ENCODE measurements at regions not wholly inside any gene's neighbourhood (a gene's known extent, or its start where the extent isn't known, plus 50 kb on each side); places are given as distances from the start of the nearest gene placed in this dataset.
"Not testable (repeated sequence)": the region's sequence is repeated elsewhere in the genome, so short reads cannot be mapped to it uniquely, and the experiment has no call there.

GRCh38 chr5:176018598-176018997 lies 50.5 kb upstream of the THOC3 start:
- CTCF ChIA-PET; H3K27me3 ChIP-seq (replicated peaks; ENCODE audit: insufficient read depth, low read depth, low read length, poor library complexity); H3K4me3 ChIP-seq (ENCODE audit: low read depth, low read length, poor library complexity, severe bottlenecking); DNase-seq (ENCODE audit: low spot score); intact Hi-C loops (cut with micrococcal nuclease; ENCODE audit: unreplicated experiment); H3K9me3 ChIP-seq (ENCODE audit: low read depth, low read length, poor library complexity, severe bottlenecking); H3K4me1 ChIP-seq (ENCODE audit: insufficient read depth, low read length, poor library complexity, severe bottlenecking); POLR2A ChIA-PET (ENCODE audit: low non-redundant PET); H3K36me3 ChIP-seq (ENCODE audit: insufficient read depth, low read length, poor library complexity, severe bottlenecking); BruUV-seq (replicated peaks); H3K27ac ChIP-seq (ENCODE audit: low read depth, low read length, poor library complexity, severe bottlenecking): not testable (repeated sequence)

GRCh38 chr5:176020852-176021251 lies 52.7 kb upstream of the THOC3 start:
- H3K4me3 ChIP-seq (ENCODE audit: low read depth, low read length, poor library complexity, severe bottlenecking); BruUV-seq (replicated peaks); CTCF ChIA-PET; H3K27ac ChIP-seq (ENCODE audit: low read depth, low read length, poor library complexity, severe bottlenecking); intact Hi-C loops (cut with micrococcal nuclease; ENCODE audit: unreplicated experiment); H3K4me1 ChIP-seq (ENCODE audit: insufficient read depth, low read length, poor library complexity, severe bottlenecking); H3K36me3 ChIP-seq (ENCODE audit: insufficient read depth, low read length, poor library complexity, severe bottlenecking); H3K27me3 ChIP-seq (replicated peaks; ENCODE audit: insufficient read depth, low read depth, low read length, poor library complexity); H3K9me3 ChIP-seq (ENCODE audit: low read depth, low read length, poor library complexity, severe bottlenecking); POLR2A ChIA-PET (ENCODE audit: low non-redundant PET); DNase-seq (ENCODE audit: low spot score): not testable (repeated sequence)

GRCh38 chr5:176023535-176023934 lies 55.4 kb upstream of the THOC3 start:
- H3K27me3 ChIP-seq (replicated peaks; ENCODE audit: insufficient read depth, low read depth, low read length, poor library complexity); H3K36me3 ChIP-seq (ENCODE audit: insufficient read depth, low read length, poor library complexity, severe bottlenecking); H3K4me1 ChIP-seq (ENCODE audit: insufficient read depth, low read length, poor library complexity, severe bottlenecking); intact Hi-C loops (cut with micrococcal nuclease; ENCODE audit: unreplicated experiment); BruUV-seq (replicated peaks); CTCF ChIA-PET; POLR2A ChIA-PET (ENCODE audit: low non-redundant PET); DNase-seq (ENCODE audit: low spot score); H3K4me3 ChIP-seq (ENCODE audit: low read depth, low read length, poor library complexity, severe bottlenecking); H3K9me3 ChIP-seq (ENCODE audit: low read depth, low read length, poor library complexity, severe bottlenecking); H3K27ac ChIP-seq (ENCODE audit: low read depth, low read length, poor library complexity, severe bottlenecking): not testable (repeated sequence)

GRCh38 chr5:176029445-176029844 lies 61.3 kb upstream of the THOC3 start:
- POLR2A ChIA-PET (ENCODE audit: low non-redundant PET); H3K4me3 ChIP-seq (ENCODE audit: low read depth, low read length, poor library complexity, severe bottlenecking); H3K36me3 ChIP-seq (ENCODE audit: insufficient read depth, low read length, poor library complexity, severe bottlenecking); DNase-seq (ENCODE audit: low spot score); H3K27me3 ChIP-seq (replicated peaks; ENCODE audit: insufficient read depth, low read depth, low read length, poor library complexity); H3K9me3 ChIP-seq (ENCODE audit: low read depth, low read length, poor library complexity, severe bottlenecking); H3K27ac ChIP-seq (ENCODE audit: low read depth, low read length, poor library complexity, severe bottlenecking); CTCF ChIA-PET; BruUV-seq (replicated peaks); H3K4me1 ChIP-seq (ENCODE audit: insufficient read depth, low read length, poor library complexity, severe bottlenecking); intact Hi-C loops (cut with micrococcal nuclease; ENCODE audit: unreplicated experiment): not testable (repeated sequence)

GRCh38 chr5:176030361-176031117 lies 62.4 kb upstream of the THOC3 start:
- H3K4me3 ChIP-seq (ENCODE audit: low read depth, low read length, poor library complexity, severe bottlenecking); H3K36me3 ChIP-seq (ENCODE audit: insufficient read depth, low read length, poor library complexity, severe bottlenecking); H3K27me3 ChIP-seq (replicated peaks; ENCODE audit: insufficient read depth, low read depth, low read length, poor library complexity); H3K9me3 ChIP-seq (ENCODE audit: low read depth, low read length, poor library complexity, severe bottlenecking); H3K4me1 ChIP-seq (ENCODE audit: insufficient read depth, low read length, poor library complexity, severe bottlenecking); POLR2A ChIA-PET (ENCODE audit: low non-redundant PET); DNase-seq (ENCODE audit: low spot score); intact Hi-C loops (cut with micrococcal nuclease; ENCODE audit: unreplicated experiment); BruUV-seq (replicated peaks); CTCF ChIA-PET; H3K27ac ChIP-seq (ENCODE audit: low read depth, low read length, poor library complexity, severe bottlenecking): not testable (repeated sequence)

GRCh38 chr5:176031118-176031510 lies 63.0 kb upstream of the THOC3 start:
- H3K4me1 ChIP-seq (ENCODE audit: insufficient read depth, low read length, poor library complexity, severe bottlenecking); POLR2A ChIA-PET (ENCODE audit: low non-redundant PET); H3K36me3 ChIP-seq (ENCODE audit: insufficient read depth, low read length, poor library complexity, severe bottlenecking); H3K9me3 ChIP-seq (ENCODE audit: low read depth, low read length, poor library complexity, severe bottlenecking); CTCF ChIA-PET; intact Hi-C loops (cut with micrococcal nuclease; ENCODE audit: unreplicated experiment); H3K27ac ChIP-seq (ENCODE audit: low read depth, low read length, poor library complexity, severe bottlenecking); H3K4me3 ChIP-seq (ENCODE audit: low read depth, low read length, poor library complexity, severe bottlenecking); DNase-seq (ENCODE audit: low spot score); H3K27me3 ChIP-seq (replicated peaks; ENCODE audit: insufficient read depth, low read depth, low read length, poor library complexity); BruUV-seq (replicated peaks): not testable (repeated sequence)

GRCh38 chr5:176033186-176033585 lies 65.1 kb upstream of the THOC3 start:
- DNase-seq (ENCODE audit: low spot score); H3K9me3 ChIP-seq (ENCODE audit: low read depth, low read length, poor library complexity, severe bottlenecking); H3K4me1 ChIP-seq (ENCODE audit: insufficient read depth, low read length, poor library complexity, severe bottlenecking); POLR2A ChIA-PET (ENCODE audit: low non-redundant PET); H3K27me3 ChIP-seq (replicated peaks; ENCODE audit: insufficient read depth, low read depth, low read length, poor library complexity); H3K4me3 ChIP-seq (ENCODE audit: low read depth, low read length, poor library complexity, severe bottlenecking); CTCF ChIA-PET; H3K36me3 ChIP-seq (ENCODE audit: insufficient read depth, low read length, poor library complexity, severe bottlenecking); BruUV-seq (replicated peaks); H3K27ac ChIP-seq (ENCODE audit: low read depth, low read length, poor library complexity, severe bottlenecking); intact Hi-C loops (cut with micrococcal nuclease; ENCODE audit: unreplicated experiment): not testable (repeated sequence)

Data from A673 (cell line).